Liver (tissue), 7 donors: ENCODE measurements at regions not wholly inside any gene's neighbourhood (a gene's known extent, or its start where the extent isn't known, plus 50 kb on each side); places are given as distances from the start of the nearest gene placed in this dataset.

ENCODE experiments used
- DNase-seq: peaks from one replicate; pipeline ENCODE4 v3.0.0-alpha.2; 2017; ENCODE audit warnings: low spot score
- H3K27ac ChIP-seq, 2 donors: one replicate each; pipeline ENCODE4 v1.7.0; 2013; ENCODE audit warnings: inconsistent platforms in 2 of 2, low read length in 2 of 2, control low read depth in 1 of 2, low read depth in 1 of 2, mild to moderate bottlenecking in 1 of 2
- H3K27me3 ChIP-seq, 4 donors: one replicate each; pipeline versions ENCODE4 v1.6.1 to v1.7.0; 2013; ENCODE audit warnings: low read length in 3 of 4, inconsistent platforms in 1 of 4, mild to moderate bottlenecking in 1 of 4, moderate library complexity in 1 of 4; ENCODE audit not compliant: control insufficient read depth in 4 of 4, insufficient read depth in 4 of 4
- H3K36me3 ChIP-seq, 4 donors: one replicate each; pipeline versions ENCODE4 v1.6.1 to v1.7.0; 2013; ENCODE audit warnings: low read length in 3 of 4, mild to moderate bottlenecking in 3 of 4, low read depth in 1 of 4, moderate library complexity in 1 of 4; ENCODE audit not compliant: control insufficient read depth in 4 of 4, insufficient read depth in 3 of 4
- H3K4me1 ChIP-seq, 4 donors: one replicate each; pipeline versions ENCODE4 v1.6.1 to v1.7.0; 2013; ENCODE audit warnings: low read length in 3 of 4, mild to moderate bottlenecking in 3 of 4, moderate library complexity in 1 of 4; ENCODE audit not compliant: control insufficient read depth in 4 of 4, insufficient read depth in 4 of 4
- H3K4me3 ChIP-seq, 3 donors: one replicate each; pipeline versions ENCODE4 v1.6.1 to v1.7.0; 2013; ENCODE audit warnings: low read length in 3 of 3, control low read depth in 1 of 3, low read depth in 1 of 3, mild to moderate bottlenecking in 1 of 3
- H3K9ac ChIP-seq, 2 donors: one replicate each; pipeline ENCODE4 v1.7.0; 2013; ENCODE audit warnings: low read length in 2 of 2, mild to moderate bottlenecking in 2 of 2, moderate library complexity in 2 of 2, control low read depth in 1 of 2, low read depth in 1 of 2
- H3K9me3 ChIP-seq, 4 donors: one replicate each; pipeline versions ENCODE4 v1.6.1 to v1.7.0; 2013; ENCODE audit warnings: low read length in 3 of 4; ENCODE audit not compliant: control insufficient read depth in 4 of 4
- FOXA1 ChIP-seq: IDR thresholded peaks from 2 replicates; pipeline ENCODE4 v1.6.1; 2016; ENCODE audit warnings: antibody characterized with exemption
- HNF4G ChIP-seq: IDR thresholded peaks from 2 replicates; pipeline ENCODE4 v1.6.1; 2016; ENCODE audit warnings: antibody characterized with exemption
- JUND ChIP-seq, 2 donors: IDR thresholded peaks; 2 replicates each; pipeline ENCODE4 v1.6.1; 2016; ENCODE audit warnings: antibody characterized with exemption in 2 of 2
- MAX ChIP-seq: IDR thresholded peaks from 2 replicates; pipeline ENCODE4 v1.6.1; 2016; ENCODE audit warnings: antibody characterized with exemption
- NR2F2 ChIP-seq: IDR thresholded peaks from 2 replicates; pipeline ENCODE4 v1.6.1; 2016; ENCODE audit warnings: antibody characterized with exemption
- RAD21 ChIP-seq, 2 donors: IDR thresholded peaks; 2 replicates each; pipeline ENCODE4 v1.6.1; 2016; ENCODE audit warnings: antibody characterized with exemption in 2 of 2, mild to moderate bottlenecking in 2 of 2
- REST ChIP-seq: IDR thresholded peaks from 2 replicates; pipeline ENCODE4 v1.6.1; 2016; ENCODE audit warnings: antibody characterized with exemption, mild to moderate bottlenecking
- SP1 ChIP-seq: IDR thresholded peaks from 2 replicates; pipeline ENCODE4 v1.6.1; 2018; ENCODE audit warnings: antibody characterized with exemption, mild to moderate bottlenecking
- TAF1 ChIP-seq: conservative IDR thresholded peaks from 2 replicates; pipeline ENCODE4 v1.6.1; 2016; ENCODE audit warnings: antibody characterized with exemption, mild to moderate bottlenecking
- WGBS: extraction: QIAGEN DNeasy Blood & Tissue Kit; methylation state at CpG from one replicate; pipeline ENCODE4 v1.1.7; 2013; 5-methylcytosine and 5-hydroxymethylcytosine counted together
- donor health status: healthy.
- donor health status: healthy.
- donor health status: healthy.
- donor health status: healthy.

GRCh38 chr1:203986887-203987461, 85.9 kb upstream of the SOX13 start:
- Histone ChIP-seq H3K4me1 (no peaks in the 10 kb centered on the region), H3K27ac (no peak overlapping the region), H3K36me3 (no peaks in the 10 kb centered on the region), H3K27me3 (no peaks in the 10 kb centered on the region), H3K9me3 (no peaks in the 10 kb centered on the region), H3K4me3 (no peak overlapping the region), H3K9ac (no peak overlapping the region)
- DNase-seq = no peak
- 83% methylated on average over 5 of the region's 5 CpGs for WGBS
- peak; percentile 92 for TF ChIP-seq NR2F2
- no peak for TF ChIP-seq TAF1
- no peak for TF ChIP-seq FOXA1
- TF ChIP-seq REST = no peak
- no peak for TF ChIP-seq MAX
- no peak for TF ChIP-seq RAD21 (IDR thresholded peaks at IDR 0.05)

GRCh38 chr1:203990118-203990517, 82.8 kb upstream of the SOX13 start:
- WGBS = 72% methylated on average over 8 of the region's 8 CpGs
- Histone ChIP-seq H3K36me3 (no peaks in the 10 kb centered on the region), H3K4me1 (no peaks in the 10 kb centered on the region), H3K4me3 (no peak overlapping the region), H3K27ac (no peak overlapping the region), H3K9me3 (no peaks in the 10 kb centered on the region), H3K27me3 (no peaks in the 10 kb centered on the region), H3K9ac (no peak overlapping the region)
- no peak for DNase-seq
- TF ChIP-seq MAX (no peak), SP1 (no peak), HNF4G (no peak)

GRCh38 chr1:203992440-203992839, 80.5 kb upstream of the SOX13 start:
- H3K9ac ChIP-seq = no peak overlapping the region
- 92% methylated on average over 2 of the region's 2 CpGs for WGBS

More at GRCh38 chr1:203992440-203992839, 80.5 kb upstream of the SOX13 start:
- Histone ChIP-seq H3K4me1 (no peaks in the 10 kb centered on the region), H3K4me3 (no peak overlapping the region), H3K27me3 (no peaks in the 10 kb centered on the region), H3K9me3 (no peaks in the 10 kb centered on the region), H3K27ac (no peak overlapping the region), H3K36me3 (no peaks in the 10 kb centered on the region)
- no peak for DNase-seq
- TF ChIP-seq MAX (no peak), JUND (IDR thresholded peaks at IDR 0.05) (no peak), HNF4G (no peak), SP1 (no peak), REST (no peak)
